MM.1S (cell line): ENCODE measurements at regions not wholly inside any gene's neighbourhood (a gene's known extent, or its start where the extent isn't known, plus 50 kb on each side); places are given as distances from the start of the nearest gene placed in this dataset.

Experiments used
- DNase-seq: peaks from one replicate; pipeline ENCODE4 v3.0.0-alpha.2; 2015
- H2AFZ ChIP-seq: fragments of 300-600 bp; sonication (generic); 2 replicates; pipeline ENCODE4 v1.6.0; 2016; ENCODE audit warnings: antibody characterized with exemption, low read length
- H3F3A ChIP-seq: fragments of 300-600 bp; sonication (generic); 2 replicates; pipeline ENCODE4 v1.6.1; 2016; ENCODE audit warnings: mild to moderate bottlenecking, antibody characterized with exemption, low read length, moderate library complexity, mixed read lengths; ENCODE audit not compliant: insufficient read depth
- H3K27ac ChIP-seq: fragments of 300-600 bp; sonication (generic); 2 replicates; pipeline ENCODE4 v1.5.1; 2016; ENCODE audit warnings: mild to moderate bottlenecking, low read length
- H3K27me3 ChIP-seq: fragments of 300-600 bp; sonication (generic); replicated peaks from 2 replicates; pipeline ENCODE4 v1.6.0; 2016; ENCODE audit warnings: low read length; ENCODE audit not compliant: insufficient read depth
- H3K36me3 ChIP-seq: fragments of 300-600 bp; sonication (generic); replicated peaks from 2 replicates; pipeline ENCODE4 v1.6.1; 2016; ENCODE audit warnings: mild to moderate bottlenecking, low read length, mixed read lengths; ENCODE audit not compliant: insufficient read depth
- H3K4me1 ChIP-seq: fragments of 300-600 bp; sonication (generic); 2 replicates; pipeline ENCODE4 v1.6.1; 2016; ENCODE audit warnings: low read length, mixed read lengths
- H3K4me2 ChIP-seq: fragments of 300-600 bp; sonication (generic); 2 replicates; pipeline ENCODE4 v1.6.0; 2016; ENCODE audit warnings: low read depth, low read length
- H3K4me3 ChIP-seq: fragments of 300-600 bp; sonication (generic); 2 replicates; pipeline ENCODE4 v1.5.1; 2016; ENCODE audit warnings: low read length, mixed read lengths
- H3K79me2 ChIP-seq: fragments of 300-600 bp; sonication (generic); 2 replicates; pipeline ENCODE4 v1.6.1; 2016; ENCODE audit warnings: mixed run types, low read length, mixed read lengths
- H3K9ac ChIP-seq: fragments of 300-600 bp; sonication (generic); 2 replicates; pipeline ENCODE4 v1.6.1; 2016; ENCODE audit warnings: low read length, mixed read lengths
- H3K9me2 ChIP-seq: fragments of 300-600 bp; sonication (generic); replicated peaks from 2 replicates; pipeline ENCODE4 v1.6.1; 2016; ENCODE audit warnings: mild to moderate bottlenecking, low read length, mixed read lengths; ENCODE audit not compliant: insufficient read depth
- H3K9me3 ChIP-seq: fragments of 300-600 bp; sonication (generic); replicated peaks from 2 replicates; pipeline ENCODE4 v1.6.1; 2016; ENCODE audit warnings: mild to moderate bottlenecking, low read length, mixed read lengths; ENCODE audit not compliant: insufficient read depth
- H4K20me1 ChIP-seq: fragments of 300-600 bp; sonication (generic); 2 replicates; pipeline ENCODE4 v1.6.1; 2016; ENCODE audit warnings: mild to moderate bottlenecking, low read length, moderate library complexity, mixed read lengths; ENCODE audit not compliant: insufficient read depth
- EZH2 ChIP-seq: fragments of 300-600 bp; sonication (generic); optimal IDR thresholded peaks from 2 replicates; pipeline ENCODE3; 2017; ENCODE audit warnings: low read depth, mild to moderate bottlenecking, antibody characterized with exemption, low read length, mixed read lengths
- EZH2phosphoT487 ChIP-seq: fragments of 300-600 bp; sonication (generic); IDR thresholded peaks from 2 replicates; pipeline ENCODE4 v1.6.1; 2018; ENCODE audit warnings: antibody characterized with exemption, low read length
- TF ChIP-seq, protein P1 (sequence below): fragments of 300-600 bp; sonication (generic); IDR thresholded peaks from 2 replicates; pipeline ENCODE4 v1.5.1; 2016; ENCODE audit warnings: antibody characterized with exemption, low read length, mixed read lengths

- no peak for DNase-seq
- no peak overlapping the region for H2AFZ ChIP-seq
These were observed 147.8 kb downstream of the SHOX2 start for GRCh38 chr3:157958457-157958856.

DNA sequence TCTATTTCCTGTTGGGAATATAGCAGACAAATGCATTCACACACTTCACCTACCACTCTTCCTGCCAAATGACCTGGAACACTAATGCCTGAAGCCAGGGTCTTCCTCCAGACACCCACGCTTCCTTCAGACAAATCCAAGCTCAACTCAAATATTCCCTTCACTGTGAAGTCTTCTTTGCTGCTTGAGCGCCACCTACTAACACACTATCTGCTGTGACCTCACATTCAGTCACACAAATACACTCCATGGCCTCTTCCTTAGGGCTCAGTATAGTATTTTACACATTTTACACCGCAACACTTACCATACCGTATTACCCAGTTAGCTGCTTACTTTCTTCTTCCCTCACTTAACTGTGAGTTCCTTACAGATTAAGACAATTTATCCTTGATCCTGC, 149.4 kb downstream of the SHOX2 start:
- Histone ChIP-seq H3K4me1 (peaks cover 18% of the 10 kb centered on the region), H3K36me3 (no peaks in the 10 kb centered on the region), H2AFZ (no peak overlapping the region), H3F3A (no peaks in the 10 kb centered on the region), H3K79me2 (no peaks in the 10 kb centered on the region), H3K9me2 (no peaks in the 10 kb centered on the region), H3K27me3 (no peaks in the 10 kb centered on the region), H3K27ac (no peak overlapping the region), H3K4me3 (no peak overlapping the region), H4K20me1 (no peaks in the 10 kb centered on the region), H3K4me2 (no peak overlapping the region), H3K9ac (no peak overlapping the region), H3K9me3 (no peaks in the 10 kb centered on the region)
- TF ChIP-seq EZH2 (no peak), EZH2phosphoT487 (no peak)
- TF ChIP-seq, protein P1, sequence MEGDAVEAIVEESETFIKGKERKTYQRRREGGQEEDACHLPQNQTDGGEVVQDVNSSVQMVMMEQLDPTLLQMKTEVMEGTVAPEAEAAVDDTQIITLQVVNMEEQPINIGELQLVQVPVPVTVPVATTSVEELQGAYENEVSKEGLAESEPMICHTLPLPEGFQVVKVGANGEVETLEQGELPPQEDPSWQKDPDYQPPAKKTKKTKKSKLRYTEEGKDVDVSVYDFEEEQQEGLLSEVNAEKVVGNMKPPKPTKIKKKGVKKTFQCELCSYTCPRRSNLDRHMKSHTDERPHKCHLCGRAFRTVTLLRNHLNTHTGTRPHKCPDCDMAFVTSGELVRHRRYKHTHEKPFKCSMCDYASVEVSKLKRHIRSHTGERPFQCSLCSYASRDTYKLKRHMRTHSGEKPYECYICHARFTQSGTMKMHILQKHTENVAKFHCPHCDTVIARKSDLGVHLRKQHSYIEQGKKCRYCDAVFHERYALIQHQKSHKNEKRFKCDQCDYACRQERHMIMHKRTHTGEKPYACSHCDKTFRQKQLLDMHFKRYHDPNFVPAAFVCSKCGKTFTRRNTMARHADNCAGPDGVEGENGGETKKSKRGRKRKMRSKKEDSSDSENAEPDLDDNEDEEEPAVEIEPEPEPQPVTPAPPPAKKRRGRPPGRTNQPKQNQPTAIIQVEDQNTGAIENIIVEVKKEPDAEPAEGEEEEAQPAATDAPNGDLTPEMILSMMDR = no peak
- no peak for DNase-seq

More at GRCh38 chr3:157958457-157958856, 147.8 kb downstream of the SHOX2 start:
- Histone ChIP-seq H4K20me1 (no peaks in the 10 kb centered on the region), H3K9me2 (no peaks in the 10 kb centered on the region), H3K9me3 (no peaks in the 10 kb centered on the region), H3K4me3 (no peak overlapping the region), H3F3A (no peaks in the 10 kb centered on the region), H3K36me3 (no peaks in the 10 kb centered on the region), H3K27me3 (no peaks in the 10 kb centered on the region), H3K9ac (no peak overlapping the region), H3K4me2 (no peak overlapping the region), H3K79me2 (no peaks in the 10 kb centered on the region), H3K4me1 (peaks cover 23% of the 10 kb centered on the region), H3K27ac (no peak overlapping the region)
- TF ChIP-seq EZH2phosphoT487 = no peak

- Histone ChIP-seq H3K9me2 (no peaks in the 10 kb centered on the region), H3K4me3 (no peak overlapping the region), H3K36me3 (no peaks in the 10 kb centered on the region), H3K27me3 (no peaks in the 10 kb centered on the region), H3K4me1 (peaks cover 11% of the 10 kb centered on the region), H3K9me3 (no peaks in the 10 kb centered on the region), H4K20me1 (no peaks in the 10 kb centered on the region), H3K79me2 (no peaks in the 10 kb centered on the region), H3K9ac (no peak overlapping the region), H3F3A (no peaks in the 10 kb centered on the region), H3K27ac (no peak overlapping the region), H2AFZ (no peak overlapping the region), H3K4me2 (no peak overlapping the region)
- DNase-seq = no peak
- no peak for TF ChIP-seq EZH2
- TF ChIP-seq, protein P1 = no peak
- TF ChIP-seq EZH2phosphoT487 = no peak
These were observed 150.0 kb downstream of the SHOX2 start for GRCh38 chr3:157956176-157956575.

GRCh38 chr3:157953565-157953964, 152.7 kb downstream of the SHOX2 start:
- Histone ChIP-seq H3K4me1 (peaks cover 12% of the 10 kb centered on the region), H4K20me1 (no peaks in the 10 kb centered on the region), H3K9me2 (no peaks in the 10 kb centered on the region), H3K9me3 (no peaks in the 10 kb centered on the region), H2AFZ (no peak overlapping the region), H3F3A (peaks cover 7% of the 10 kb centered on the region), H3K27me3 (no peaks in the 10 kb centered on the region), H3K36me3 (no peaks in the 10 kb centered on the region), H3K79me2 (no peaks in the 10 kb centered on the region), H3K4me3 (no peak overlapping the region), H3K9ac (no peak overlapping the region), H3K27ac (no peak overlapping the region), H3K4me2 (no peak overlapping the region)
- no peak for DNase-seq
- no peak for TF ChIP-seq EZH2
- TF ChIP-seq, protein P1 = no peak
- TF ChIP-seq EZH2phosphoT487 = no peak
